GM12878 (cell line): ENCODE measurements at regions not wholly inside any gene's neighbourhood (a gene's known extent, or its start where the extent isn't known, plus 50 kb on each side); places are given as distances from the start of the nearest gene placed in this dataset.
"Not testable (repeated sequence)": the region's sequence is repeated elsewhere in the genome, so short reads cannot be mapped to it uniquely, and the experiment has no call there.

ENCODE experiments used
- ATAC-seq: fragments of 200-7000 bp; cut with Tn5 transposase; 3 replicates; pipeline ENCODE4 v1.9.1; 2020; ENCODE audit warnings: mild to moderate bottlenecking, moderate library complexity
- BruUV-seq: library from RNA; stranded (reverse); fragments of 400-500 nt; replicated peaks from 2 replicates; lab custom pipeline; 2021; lab: Mats Ljungman, UMichigan
- CTCF ChIA-PET: fragments of 300-600 bp; sonication (Branson Sonifier 250); formaldehyde crosslinking; extraction: SDS; loops from one replicate; lab custom pipeline; 2021; ENCODE audit warnings: inconsistent platforms; lab: Yijun Ruan, JAX
- POLR2A ChIA-PET: fragments of 350-600 bp; formaldehyde crosslinking; extraction: SDS; loops from one replicate; lab custom pipeline; 2021; ENCODE audit warnings: inconsistent platforms; lab: Charles Lee
- RAD21 ChIA-PET: fragments of 300-600 bp; sonication (Branson Sonifier 250); formaldehyde crosslinking; loops from one replicate; lab custom pipeline; 2023; ENCODE audit warnings: antibody characterized with exemption; ENCODE audit not compliant: unreplicated experiment; lab: Charles Lee
- SMC1A ChIA-PET: fragments of 300-600 bp; sonication (Branson Sonifier 250); formaldehyde crosslinking; loops from one replicate; lab custom pipeline; 2023; ENCODE audit not compliant: unreplicated experiment, uncharacterized antibody; lab: Charles Lee
- DNase-seq: peaks from one replicate; pipeline ENCODE4 v3.0.0-alpha.2; 2011; ENCODE audit warnings: low read depth, low spot score
- FAIRE-seq: peaks from 3 replicates; lab custom pipeline; 2011; peaks lifted over from hg19 to GRCh38; lab: Jason Lieb, UNC
- H2AFZ ChIP-seq: 2 replicates; pipeline ENCODE4 v1.6.0; 2011; ENCODE audit warnings: low read depth, low read length, control low read depth; ENCODE audit not compliant: control insufficient read depth
- H3K27ac ChIP-seq: 2 replicates; pipeline ENCODE4 v1.5.1; 2011; ENCODE audit warnings: control low read depth; ENCODE audit not compliant: control insufficient read depth, insufficient read depth
- H3K27me3 ChIP-seq, 2 experiments: replicated peaks in 1 of 2; 2 replicates each; pipeline versions ENCODE4 v1.6.0 to v1.6.1; 2011; ENCODE audit warnings: low read length in 1 of 2; ENCODE audit not compliant: control insufficient read depth in 2 of 2, insufficient read depth in 2 of 2
- H3K36me3 ChIP-seq, 2 experiments: 2 replicates each; pipeline ENCODE4 v1.5.1; 2011; ENCODE audit warnings: low read length in 1 of 2; ENCODE audit not compliant: control insufficient read depth in 2 of 2, insufficient read depth in 2 of 2
- H3K4me1 ChIP-seq: 2 replicates; pipeline ENCODE4 v1.6.1; 2011; ENCODE audit warnings: mild to moderate bottlenecking, low read length, moderate library complexity, mixed read lengths; ENCODE audit not compliant: control insufficient read depth, insufficient read depth
- H3K4me2 ChIP-seq: 2 replicates; pipeline ENCODE4 v1.6.0; 2011; ENCODE audit warnings: control low read depth; ENCODE audit not compliant: control insufficient read depth, insufficient read depth
- H3K4me3 ChIP-seq: fragments of 200-600 bp; sonication (generic); 2 replicates; pipeline ENCODE4 v1.5.1; 2016
- H3K79me2 ChIP-seq: 2 replicates; pipeline ENCODE4 v1.6.0; 2011; ENCODE audit warnings: low read length; ENCODE audit not compliant: control insufficient read depth, insufficient read depth
- H3K9ac ChIP-seq: 2 replicates; pipeline ENCODE4 v1.8.0; 2011; ENCODE audit warnings: low read length, control low read depth, mixed read lengths; ENCODE audit not compliant: control insufficient read depth, insufficient read depth
- H3K9me3 ChIP-seq: replicated peaks from 3 replicates; pipeline ENCODE4 v1.5.1; 2011; ENCODE audit warnings: mild to moderate bottlenecking, low read length; ENCODE audit not compliant: control insufficient read depth, insufficient read depth
- H4K20me1 ChIP-seq: 2 replicates; pipeline ENCODE4 v1.6.0; 2011; ENCODE audit not compliant: control insufficient read depth, insufficient read depth
- ATF7 ChIP-seq: fragments of 450-650 bp; IDR thresholded peaks from 2 replicates; pipeline ENCODE4 v1.6.1; 2016; ENCODE audit warnings: low read depth, mild to moderate bottlenecking
- BACH1 ChIP-seq: fragments of 450-650 bp; IDR thresholded peaks from 2 replicates; pipeline ENCODE4 v1.6.1; 2017; ENCODE audit warnings: mild to moderate bottlenecking, borderline replicate concordance
- BMI1 ChIP-seq: fragments of 450-650 bp; IDR thresholded peaks from 2 replicates; pipeline ENCODE4 v1.6.1; 2016; ENCODE audit warnings: mild to moderate bottlenecking, moderate library complexity, borderline replicate concordance
- PAX5 ChIP-seq: IDR thresholded peaks from 2 replicates; pipeline ENCODE4 v1.6.1; 2011; ENCODE audit warnings: low read depth, low read length, borderline replicate concordance
- PAX8 ChIP-seq: fragments of 450-650 bp; IDR thresholded peaks from 2 replicates; pipeline ENCODE4 v1.6.1; 2017; ENCODE audit warnings: mild to moderate bottlenecking, moderate library complexity
- PRDM15 ChIP-seq: fragments of 450-650 bp; formaldehyde crosslinking; IDR thresholded peaks from 2 replicates; pipeline ENCODE4 v1.4.0; 2020; ENCODE audit warnings: mild to moderate bottlenecking, moderate library complexity
- SMAD5 ChIP-seq: IDR thresholded peaks from 2 replicates; pipeline ENCODE4 v1.6.1; 2016; ENCODE audit warnings: antibody characterized with exemption, low read depth
- SREBF1 ChIP-seq: IDR thresholded peaks from 2 replicates; pipeline ENCODE4 v1.6.1; 2012; ENCODE audit warnings: mild to moderate bottlenecking, low read length
- WGBS: methylation state at CpG from one replicate; pipeline ENCODE4 v1.1.6; 2016; ENCODE audit warnings: low lambda C conversion rate; ENCODE audit not compliant: insufficient replicate concordance, insufficient coverage; ENCODE audit errors: missing lambda C conversion rate; 5-methylcytosine and 5-hydroxymethylcytosine counted together
- in situ Hi-C: fragments of 300-500 bp; cut with MboI; formaldehyde crosslinking; loops from 9 replicates; pipeline ENCODE4 v1.14.3; 2018; ENCODE audit warnings: mixed read lengths
- intact Hi-C: fragments of 100-400 bp; cut with micrococcal nuclease; formaldehyde crosslinking; loops from one replicate; pipeline ENCODE4 v1.14.2; 2022; ENCODE audit not compliant: unreplicated experiment
- TF ChIP-seq, protein P1 (sequence below): IDR thresholded peaks from 2 replicates; pipeline ENCODE4 v1.6.1; 2011; ENCODE audit warnings: borderline replicate concordance, low read depth, mild to moderate bottlenecking, moderate library complexity, mixed read lengths, low read length; ENCODE audit not compliant: insufficient read depth; ENCODE audit errors: extremely low read length

GRCh38 chr7:142478479-142479220 is 220.8 kb upstream of the PRSS58 start (continued):
- TF ChIP-seq PAX5 (no peak), SREBF1 (no peak)

DNA sequence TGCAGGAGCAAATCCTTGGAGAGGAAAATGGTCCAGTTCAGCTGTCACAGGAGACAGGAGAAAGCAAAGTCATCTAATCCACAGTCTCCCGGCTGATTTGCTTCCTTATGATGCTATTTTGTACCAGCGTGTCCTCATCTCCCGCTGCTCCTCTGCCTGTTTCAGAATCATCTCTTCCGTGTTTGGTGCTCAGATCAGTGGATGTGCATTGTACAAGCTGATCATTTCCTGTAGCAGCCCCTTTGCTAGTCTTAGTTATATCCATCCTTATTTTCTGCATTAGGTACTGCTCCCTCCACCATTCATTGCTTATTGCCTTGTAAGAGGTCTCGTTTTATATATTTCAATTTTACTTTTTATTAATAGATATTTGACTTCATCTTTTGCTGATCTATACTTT is 219.9 kb upstream of the PRSS58 start:
- FAIRE-seq, H3K79me2 ChIP-seq, intact Hi-C loops, BruUV-seq, H3K4me1 ChIP-seq, H3K9me3 ChIP-seq, ATAC-seq, H3K4me3 ChIP-seq, H3K27me3 ChIP-seq, DNase-seq, H4K20me1 ChIP-seq, H3K4me2 ChIP-seq, H3K9ac ChIP-seq, H3K36me3 ChIP-seq, H3K27ac ChIP-seq, in situ Hi-C loops, POLR2A ChIA-PET, H2AFZ ChIP-seq: not testable (repeated sequence)
- SMC1A ChIA-PET: interaction anchor here (0.9 to 1.1 kb wide), 2 partner anchors 17 to 19 kb away, joined by 3 to 5 read pairs; no protein-coding TSS in a partner anchor
- RAD21 ChIA-PET: interaction anchor here (1.1 kb wide), 1 partner anchor 17 kb away, joined by 3 read pairs; no protein-coding TSS in a partner anchor
- 45% methylated on average over 5 of the region's 5 CpGs for WGBS
- CTCF ChIA-PET: interaction anchor here (0.8 to 13.2 kb wide), 20 partner anchors 9 to 334 kb away, joined by 3 to 205 read pairs (median 3); no protein-coding TSS in a partner anchor

DNA sequence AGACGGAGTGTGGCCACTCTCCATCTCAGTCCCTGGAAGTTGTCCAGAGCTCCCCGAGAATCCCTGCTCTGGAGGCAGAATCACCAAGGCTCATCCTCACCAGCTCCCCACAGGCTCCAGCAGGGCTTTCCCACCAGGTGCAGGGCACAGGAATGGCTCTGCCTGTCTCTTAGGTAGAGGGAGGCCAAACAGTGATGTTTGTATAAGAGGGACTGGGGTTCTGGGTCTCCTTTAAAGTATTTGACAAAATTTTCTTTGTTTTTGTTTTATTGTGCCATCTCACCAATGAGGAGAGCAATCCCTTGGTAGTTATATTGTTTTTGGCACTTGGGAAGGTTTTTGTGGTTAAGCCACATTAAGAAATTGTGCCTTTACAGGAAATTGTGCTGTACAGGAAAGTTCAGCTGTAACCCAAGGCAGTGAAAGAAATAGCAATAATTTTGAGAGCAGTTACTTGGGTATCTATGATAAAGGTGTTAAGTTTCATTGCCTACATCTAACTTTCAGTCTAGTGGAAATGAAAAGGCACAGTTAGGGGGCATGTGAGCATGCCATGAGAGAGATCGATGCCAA is 219.3 kb upstream of the PRSS58 start:
- ChIA-PET CTCF (interaction anchor here (1.2 to 13.2 kb wide), 4 partner anchors 13 to 98 kb away, joined by 3 to 120 read pairs (median 9); no protein-coding TSS in a partner anchor), SMC1A (no interaction called here), RAD21 (no interaction called here), POLR2A (no interaction called here)
- no peak for TF ChIP-seq PAX8
- TF ChIP-seq SMAD5: no peak
- TF ChIP-seq PRDM15 (CRISPR knock-in tag): no peak
- no peak for TF ChIP-seq BMI1
- no peak for TF ChIP-seq ATF7
- no peak for TF ChIP-seq BACH1
- TF ChIP-seq, protein P1, sequence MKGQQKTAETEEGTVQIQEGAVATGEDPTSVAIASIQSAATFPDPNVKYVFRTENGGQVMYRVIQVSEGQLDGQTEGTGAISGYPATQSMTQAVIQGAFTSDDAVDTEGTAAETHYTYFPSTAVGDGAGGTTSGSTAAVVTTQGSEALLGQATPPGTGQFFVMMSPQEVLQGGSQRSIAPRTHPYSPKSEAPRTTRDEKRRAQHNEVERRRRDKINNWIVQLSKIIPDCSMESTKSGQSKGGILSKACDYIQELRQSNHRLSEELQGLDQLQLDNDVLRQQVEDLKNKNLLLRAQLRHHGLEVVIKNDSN: no peak
- Histone ChIP-seq H3K79me2 (no peaks in the 10 kb centered on the region), H3K9me3 (no peaks in the 10 kb centered on the region), H3K27me3 (no peaks in the 10 kb centered on the region), H3K27ac (no peak overlapping the region), H3K9ac (no peak overlapping the region), H3K4me2 (no peak overlapping the region), H4K20me1 (no peaks in the 10 kb centered on the region), H3K4me3 (no peak overlapping the region), H3K4me1 (no peaks in the 10 kb centered on the region), H2AFZ (no peak overlapping the region), H3K36me3 (no peaks in the 10 kb centered on the region)
- BruUV-seq: no TSS peak
- no peak for DNase-seq
- no peak for ATAC-seq
- in situ Hi-C loops: no loop called here
- intact Hi-C loops: no loop called here
- FAIRE-seq: no peak
- 9% methylated on average over 3 of the region's 3 CpGs for WGBS
